Dermis microvascular lymphatic vessel endothelial cell (primary cell): ENCODE measurements at regions not wholly inside any gene's neighbourhood (a gene's known extent, or its start where the extent isn't known, plus 50 kb on each side); places are given as distances from the start of the nearest gene placed in this dataset.
"Not testable (repeated sequence)": the region's sequence is repeated elsewhere in the genome, so short reads cannot be mapped to it uniquely, and the experiment has no call there.

Source experiments
- DNase-seq, 2 donors: peaks; one replicate each; pipeline versions ENCODE4 v3.0.0 to v3.0.0-alpha.2; 2010; ENCODE audit warnings: low read depth in 2 of 2

DNA sequence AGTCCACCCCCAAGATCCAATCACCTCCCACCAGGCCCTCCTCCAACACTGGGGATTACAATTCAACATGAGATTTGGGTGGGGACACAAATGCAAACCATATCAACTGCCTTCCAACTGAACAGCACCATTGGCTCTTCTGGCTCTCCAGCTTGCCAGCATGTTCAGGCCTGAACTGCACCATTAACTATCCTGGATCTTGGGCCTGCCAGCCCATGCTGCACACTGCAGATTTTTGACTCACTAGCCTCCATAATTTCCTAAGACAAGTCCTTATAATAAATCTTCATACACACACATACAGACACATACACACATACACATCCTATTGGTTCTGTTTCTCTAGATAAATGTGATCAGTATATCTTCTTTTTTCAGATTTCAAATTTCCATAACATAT lies 737.1 kb upstream of the SPRY2 start:
- DNase-seq: no peak

DNA sequence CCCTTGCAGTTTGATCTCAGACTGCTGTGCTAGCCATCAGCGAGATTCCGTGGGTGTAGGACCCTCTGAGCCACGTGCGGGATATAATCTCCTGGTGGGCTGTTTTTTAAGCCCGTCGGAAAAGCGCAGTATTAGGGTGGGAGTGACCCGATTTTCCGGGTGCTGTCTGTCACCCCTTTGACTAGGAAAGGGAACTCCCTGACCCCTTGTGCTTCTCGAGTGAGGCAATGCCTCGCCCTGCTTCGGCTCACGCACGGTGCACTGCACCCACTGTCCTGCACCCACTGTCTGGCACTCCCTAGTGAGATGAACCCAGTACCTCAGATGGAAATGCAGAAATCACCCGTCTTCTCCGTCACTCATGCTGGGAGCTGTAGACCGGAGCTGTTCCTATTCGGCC lies 728.9 kb upstream of the SPRY2 start:
- not testable (repeated sequence) for DNase-seq

DNA sequence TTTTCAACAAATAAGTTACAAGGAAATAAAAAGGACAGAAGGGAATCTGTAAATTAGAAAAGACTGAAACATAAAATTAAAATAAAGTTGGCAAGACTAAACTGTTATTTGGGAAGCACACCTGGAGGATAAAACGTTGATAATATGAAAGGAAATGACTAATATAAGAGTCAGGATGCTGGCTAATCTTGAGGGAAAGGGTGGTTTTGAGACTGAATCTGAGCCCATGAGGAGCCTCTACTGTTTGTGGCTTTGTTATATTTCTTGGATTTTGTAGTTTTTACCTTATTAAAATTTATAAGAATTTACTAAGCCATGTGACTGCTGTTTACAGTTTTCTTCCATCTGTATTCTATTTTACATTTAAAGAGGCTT lies 718.0 kb upstream of the SPRY2 start:
- DNase-seq: peak in 1 of 2 donors; percentile 7

DNA sequence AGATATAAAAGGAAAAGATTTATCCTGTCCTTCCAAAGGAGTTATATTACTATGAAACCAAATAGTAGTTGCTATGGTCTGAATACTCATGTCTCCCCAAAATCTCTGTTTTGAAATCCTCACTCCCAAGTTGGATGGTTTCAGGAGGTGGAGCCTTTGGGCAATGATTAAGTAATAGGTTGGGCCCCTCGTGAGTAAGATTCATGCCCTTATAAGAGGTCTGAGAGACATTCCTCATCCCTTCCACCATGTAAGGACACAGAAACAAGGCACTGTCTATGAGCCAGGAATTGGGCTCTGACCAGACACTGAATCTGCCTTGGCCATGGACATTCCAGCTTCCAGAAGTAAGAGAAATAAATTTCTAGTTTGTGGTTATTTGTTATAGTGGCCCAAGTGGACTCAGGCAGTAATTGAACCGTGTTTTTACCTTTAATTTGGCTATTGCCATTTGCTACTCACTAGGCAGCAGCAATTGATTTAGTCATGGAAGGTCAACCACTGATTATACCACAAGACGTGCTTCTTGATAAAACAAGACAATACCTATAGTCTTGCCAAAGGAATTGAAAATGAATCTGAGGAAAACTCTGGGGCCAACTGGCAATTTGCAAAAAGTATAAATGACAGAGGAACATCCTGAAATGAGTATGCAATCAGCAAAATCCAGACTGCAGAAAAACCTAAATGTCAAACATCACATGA lies 717.4 kb upstream of the SPRY2 start:
- no peak for DNase-seq

DNA sequence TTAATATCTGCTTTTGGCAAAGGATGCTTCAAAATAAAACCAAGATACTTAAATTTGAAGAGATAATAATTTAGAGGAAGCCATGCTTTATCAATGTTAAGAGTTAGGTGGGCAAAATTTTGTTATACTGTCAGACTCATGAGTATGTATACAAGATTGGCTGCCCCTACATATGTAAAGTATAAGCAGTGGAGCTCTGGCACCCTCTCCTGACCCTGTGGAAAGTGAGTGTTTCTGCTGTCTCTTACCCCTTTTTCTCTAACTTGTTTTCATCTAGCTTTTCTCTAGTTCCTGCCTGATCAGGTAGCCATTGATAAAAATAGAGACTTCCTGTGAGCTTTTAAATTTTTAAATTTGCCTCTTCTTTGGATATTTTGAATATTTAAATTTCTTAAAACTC lies 710.9 kb upstream of the SPRY2 start:
- no peak for DNase-seq

DNA sequence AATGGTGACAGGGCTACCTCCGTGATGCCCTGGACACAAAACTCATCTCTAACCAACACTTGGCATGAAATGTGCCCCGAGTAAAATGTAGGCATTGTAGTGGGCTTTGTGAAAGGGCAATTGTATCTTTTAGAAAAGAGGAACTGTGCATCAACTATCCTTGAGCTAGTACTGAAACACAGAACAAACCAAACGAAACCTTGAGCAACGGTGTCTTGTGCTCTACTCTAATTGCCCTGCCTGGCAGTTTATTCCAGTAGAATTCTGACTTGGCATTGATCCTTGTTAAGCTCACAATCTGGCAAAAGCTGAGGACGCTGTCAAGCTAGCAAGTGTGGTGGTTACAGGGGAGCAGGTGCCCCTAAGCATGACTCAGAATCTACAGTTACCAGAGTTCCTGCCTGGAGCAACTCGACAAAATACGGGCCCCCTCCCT lies 707.1 kb upstream of the SPRY2 start:
- DNase-seq: no peak

DNA sequence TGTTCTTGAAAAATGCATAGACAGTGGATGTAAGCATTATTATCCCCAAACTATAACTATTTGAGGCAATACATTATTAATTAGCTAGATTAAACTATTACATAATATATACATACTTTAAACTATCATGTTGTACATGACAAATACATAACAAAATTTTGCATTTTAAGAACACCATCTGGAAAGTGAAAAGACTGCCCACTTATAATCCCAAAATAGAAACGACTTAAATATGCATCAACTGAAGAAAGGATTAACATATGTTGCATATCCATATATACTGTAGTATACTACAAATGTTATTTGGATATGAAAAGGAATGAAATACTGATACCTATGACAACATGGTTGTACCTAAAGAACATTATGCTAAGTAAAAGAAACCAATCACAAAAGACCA lies 700.8 kb upstream of the SPRY2 start:
- DNase-seq: no peak

DNA sequence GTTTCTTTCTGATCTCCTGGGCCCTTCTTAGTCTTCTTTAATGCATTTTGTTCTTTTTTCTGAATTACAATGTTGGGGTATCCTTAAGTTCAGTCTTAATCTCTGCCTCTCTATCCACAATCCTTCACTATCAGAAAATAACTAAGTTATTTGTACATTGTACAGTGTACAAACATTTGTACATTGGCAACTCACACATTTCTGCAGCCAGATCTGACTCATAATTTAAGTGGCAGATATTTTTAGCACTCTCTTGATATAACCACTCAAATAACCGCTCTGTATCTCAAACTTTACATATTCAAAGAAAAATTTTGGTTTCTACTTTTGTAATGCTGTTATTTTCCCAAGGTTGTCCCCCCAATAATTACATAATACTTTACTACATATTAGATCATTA lies 691.1 kb upstream of the SPRY2 start:
- DNase-seq: no peak

DNA sequence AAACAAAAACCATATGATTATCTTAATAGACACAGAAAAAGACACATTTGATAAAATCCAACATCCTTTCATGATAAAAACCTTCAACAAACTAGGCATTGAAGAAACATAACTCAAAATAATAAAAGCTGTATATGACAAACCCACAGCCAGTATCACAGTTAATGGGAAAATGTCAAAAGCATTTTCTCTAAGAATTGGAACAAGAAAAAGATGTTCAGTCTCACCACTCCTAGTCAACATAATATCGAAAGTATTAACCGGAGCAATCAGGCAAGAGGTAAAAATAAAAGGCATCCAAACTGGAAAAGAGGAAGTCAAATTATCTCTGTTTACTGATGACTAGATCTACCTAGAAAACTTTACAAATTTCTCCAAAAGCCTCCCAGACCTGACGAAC lies 684.2 kb upstream of the SPRY2 start:
- no peak for DNase-seq

DNA sequence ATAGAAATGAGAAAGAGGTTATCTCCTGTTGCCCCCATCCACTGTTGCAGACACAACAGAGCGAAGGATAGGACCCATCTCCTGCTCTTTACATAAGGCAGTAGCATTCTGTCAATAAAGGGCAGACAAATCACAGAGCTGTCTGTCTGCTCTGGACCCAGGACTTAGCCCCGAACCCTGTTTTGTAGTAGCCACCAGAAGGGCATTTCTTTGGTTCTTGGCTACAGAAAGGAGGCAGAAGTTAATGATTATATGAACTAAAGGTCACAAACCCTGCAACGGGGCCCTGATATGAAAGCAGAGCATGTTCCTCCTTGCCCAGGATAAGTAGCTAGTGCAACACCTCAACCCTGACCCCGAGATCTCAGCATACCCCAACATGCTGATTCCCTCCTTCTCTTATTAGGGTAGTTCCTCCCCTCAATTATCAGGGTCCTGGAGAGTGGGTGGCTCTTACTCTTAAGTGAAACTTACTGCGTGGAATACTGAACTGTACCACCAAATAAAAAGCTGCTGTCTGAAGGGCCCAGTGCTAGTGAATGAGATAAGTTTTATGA lies 680.4 kb upstream of the SPRY2 start:
- DNase-seq: no peak

DNA sequence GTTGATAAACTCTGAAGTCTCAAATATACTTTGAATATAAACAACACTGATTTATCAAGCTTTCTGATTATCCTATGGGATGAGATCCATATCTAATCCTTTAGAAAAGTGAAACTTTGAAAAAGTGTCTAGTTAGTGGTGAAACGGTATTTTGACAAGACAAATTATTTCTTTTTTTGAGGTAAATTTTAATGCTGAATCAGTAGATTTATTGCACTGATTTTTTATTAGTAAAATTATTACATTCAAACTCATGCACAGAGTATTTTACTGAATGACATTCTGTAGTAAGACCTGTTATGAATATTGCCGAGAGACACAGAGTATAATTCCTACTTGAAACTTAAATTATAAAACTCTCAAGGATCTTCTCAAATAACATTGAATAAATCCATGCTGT lies 679.1 kb upstream of the SPRY2 start:
- DNase-seq: no peak

DNA sequence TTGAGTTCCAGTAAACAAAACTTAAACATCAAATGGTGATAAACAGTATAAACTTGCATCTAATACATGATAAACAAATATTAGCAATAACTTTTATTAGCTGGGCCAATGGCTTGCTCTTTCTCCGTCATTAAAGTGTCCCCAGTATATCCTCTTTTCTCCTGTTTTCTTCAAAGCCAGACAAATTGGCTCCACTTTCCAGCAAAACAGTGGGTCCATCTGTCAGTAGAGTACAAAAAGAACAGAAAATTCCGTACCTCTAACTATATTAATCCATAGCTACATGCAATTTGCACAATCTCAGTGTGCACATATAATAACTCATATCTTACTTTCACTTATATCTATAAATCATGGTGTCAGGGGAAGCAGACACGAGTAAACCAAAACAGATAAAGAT lies 678.0 kb upstream of the SPRY2 start:
- DNase-seq: no peak

DNA sequence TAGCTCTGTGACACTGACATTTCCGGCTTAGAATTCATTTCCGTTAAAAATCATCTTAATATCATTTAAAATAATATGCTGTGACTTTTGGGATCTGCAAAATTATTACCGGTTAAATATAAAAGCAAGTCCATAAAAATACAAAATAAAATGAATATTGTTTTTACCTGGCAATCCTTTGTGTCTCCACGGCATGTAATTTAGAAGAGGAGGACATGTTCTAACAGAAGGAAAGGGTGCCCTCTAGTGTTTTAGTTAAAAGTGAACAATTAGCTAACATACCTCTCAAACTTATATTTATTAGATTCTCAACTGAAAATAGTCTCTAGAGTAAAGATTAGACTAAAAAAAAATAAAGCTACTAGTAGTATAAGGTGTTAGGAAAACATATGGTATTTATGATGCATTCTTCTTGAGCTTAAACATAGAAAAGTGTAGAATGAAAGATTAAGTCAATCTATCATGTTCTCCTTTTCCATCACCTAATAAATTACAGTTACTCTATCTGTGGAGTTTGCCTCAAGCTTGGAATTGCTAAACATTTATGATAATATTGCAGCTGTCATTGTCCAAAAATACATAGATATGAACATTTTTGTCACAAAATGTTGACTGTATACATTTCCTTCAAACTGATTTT lies 676.7 kb upstream of the SPRY2 start:
- DNase-seq: peak; percentile 35 to 58

DNA sequence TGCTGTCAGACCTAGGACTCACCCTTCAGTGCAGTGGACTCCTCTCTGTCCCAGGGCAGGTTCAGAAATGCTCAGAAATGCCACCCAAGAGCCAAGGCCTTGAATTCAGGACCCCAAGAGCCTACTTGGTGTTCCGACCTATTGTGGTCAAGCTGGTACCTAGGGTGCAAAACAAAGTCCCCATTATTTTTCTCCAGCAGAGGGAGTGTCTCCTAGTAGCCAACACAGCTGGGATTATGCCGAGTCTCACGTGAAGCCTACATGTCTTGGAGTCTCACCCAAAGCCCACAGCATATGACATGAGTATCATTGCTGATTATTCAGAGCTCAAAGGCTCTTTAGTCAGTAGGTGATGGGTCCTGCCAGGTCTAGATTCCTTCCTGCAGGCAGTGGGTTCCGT lies 671.1 kb upstream of the SPRY2 start:
- no peak for DNase-seq

DNA sequence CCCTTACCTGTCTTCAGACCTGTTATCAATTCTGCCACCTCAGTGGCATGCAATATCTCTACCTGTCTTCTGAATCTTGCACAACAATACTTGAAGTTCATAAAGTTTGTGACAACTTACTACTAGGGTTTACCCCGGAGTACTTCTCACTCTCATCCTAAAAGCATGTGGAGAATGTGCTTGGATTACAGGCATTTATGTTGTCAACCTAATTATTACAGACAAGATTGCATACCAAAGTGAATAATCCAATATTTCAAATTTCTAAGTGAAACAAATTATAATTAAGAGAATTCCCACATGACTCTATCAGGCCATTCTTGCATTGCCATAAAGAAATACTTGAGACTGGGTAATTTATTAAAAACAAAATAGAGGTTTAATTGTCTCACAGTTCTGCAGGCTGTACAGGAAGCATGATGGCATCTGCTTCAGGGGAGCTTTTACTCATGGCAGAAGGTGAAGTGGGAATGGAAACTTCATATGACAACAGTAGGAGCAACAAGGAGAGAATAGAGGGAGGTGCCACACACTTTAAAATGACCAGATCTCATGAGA lies 661.0 kb upstream of the SPRY2 start:
- no peak for DNase-seq

DNA sequence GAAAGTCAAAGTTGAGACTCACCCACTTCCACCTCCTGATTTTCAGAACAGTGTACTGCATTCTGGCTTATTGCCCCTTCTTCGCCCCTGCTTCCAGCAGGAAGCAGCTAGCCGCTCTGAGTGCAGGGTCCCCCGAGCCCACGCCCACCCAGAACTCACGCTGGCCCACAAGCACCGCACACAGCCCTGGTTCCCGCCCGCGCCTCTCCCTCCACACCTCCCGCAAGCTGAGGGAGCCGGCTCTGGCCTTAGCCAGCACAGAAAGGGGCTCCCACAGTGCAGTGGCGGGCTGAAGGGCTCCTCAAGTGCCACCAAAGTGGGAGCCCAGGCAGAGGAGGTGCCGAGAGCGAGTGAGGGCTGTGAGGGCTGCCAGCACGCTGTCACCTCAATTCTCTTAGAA lies 657.7 kb upstream of the SPRY2 start:
- not testable (repeated sequence) for DNase-seq

DNA sequence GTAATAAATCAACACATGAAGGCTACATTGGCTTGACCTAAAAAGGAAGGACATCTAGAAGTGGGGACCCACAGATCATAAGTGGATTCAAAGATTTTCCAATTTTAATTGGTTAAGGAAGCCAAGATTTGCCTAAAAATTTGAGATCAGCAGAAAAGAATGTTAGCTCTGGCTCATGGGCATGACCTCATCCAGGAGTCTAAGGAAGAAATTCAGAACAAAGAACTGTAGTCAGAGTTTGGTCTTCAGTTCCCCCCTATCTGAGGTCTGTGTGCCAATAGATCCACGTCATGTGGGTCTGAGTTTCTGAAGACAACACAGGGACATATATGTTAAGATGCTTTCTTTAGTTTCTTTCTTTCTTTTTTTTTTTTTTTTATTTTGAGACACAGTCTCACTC lies 648.8 kb upstream of the SPRY2 start:
- no peak for DNase-seq

DNA sequence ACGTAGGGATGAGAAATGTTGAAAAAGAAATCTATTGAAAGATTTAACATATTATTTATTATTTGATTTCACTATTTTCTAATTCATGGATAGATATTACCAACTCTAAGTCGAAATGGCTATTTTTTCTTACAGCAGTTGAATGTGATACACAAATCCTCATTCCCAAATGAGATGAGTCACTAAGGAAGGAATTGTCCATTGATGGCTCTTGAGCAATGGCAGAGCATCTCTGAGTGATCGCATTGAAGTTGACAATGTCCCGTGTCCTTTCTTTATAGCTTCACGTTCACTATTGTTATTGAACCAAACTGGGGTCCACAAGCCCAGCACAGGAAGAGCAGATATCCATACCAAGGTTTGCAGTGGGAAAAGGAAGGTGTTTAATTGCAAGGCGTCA lies 648.3 kb upstream of the SPRY2 start:
- DNase-seq: no peak

DNA sequence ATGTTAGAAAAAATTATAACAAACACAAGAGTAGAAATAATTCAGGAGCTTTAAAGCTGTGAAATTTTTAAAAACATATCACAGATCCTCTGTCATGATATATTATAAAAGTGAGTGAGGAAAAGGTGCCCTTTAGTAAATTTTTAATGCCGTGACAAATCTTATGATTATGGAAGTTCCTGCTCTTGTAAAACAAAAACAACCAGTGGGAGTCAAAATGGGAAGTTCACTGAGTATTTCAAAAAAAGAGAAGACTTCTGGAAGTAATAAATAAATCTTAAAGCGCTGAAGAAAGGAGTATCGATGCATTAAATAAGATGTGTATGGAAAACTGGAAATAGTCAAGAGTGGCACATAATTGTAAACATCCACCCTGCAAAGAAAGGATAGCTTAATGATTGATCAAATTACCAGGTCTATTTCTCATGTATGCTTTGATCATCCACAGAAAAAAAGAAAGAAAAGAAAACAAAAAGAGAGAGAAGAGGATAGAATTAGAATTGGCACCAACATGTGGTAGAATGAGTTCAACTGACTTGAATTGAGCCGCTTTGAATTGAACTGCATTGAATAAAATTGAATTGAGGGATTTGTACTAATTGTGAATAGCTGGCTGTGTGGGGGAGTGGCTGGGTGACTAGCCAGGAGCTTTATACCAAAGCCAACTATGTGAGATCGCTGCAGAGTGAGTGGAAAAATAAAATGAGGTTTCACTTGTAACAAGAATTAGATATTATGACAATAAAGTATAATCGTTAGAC lies 647.6 kb upstream of the SPRY2 start:
- no peak for DNase-seq

DNA sequence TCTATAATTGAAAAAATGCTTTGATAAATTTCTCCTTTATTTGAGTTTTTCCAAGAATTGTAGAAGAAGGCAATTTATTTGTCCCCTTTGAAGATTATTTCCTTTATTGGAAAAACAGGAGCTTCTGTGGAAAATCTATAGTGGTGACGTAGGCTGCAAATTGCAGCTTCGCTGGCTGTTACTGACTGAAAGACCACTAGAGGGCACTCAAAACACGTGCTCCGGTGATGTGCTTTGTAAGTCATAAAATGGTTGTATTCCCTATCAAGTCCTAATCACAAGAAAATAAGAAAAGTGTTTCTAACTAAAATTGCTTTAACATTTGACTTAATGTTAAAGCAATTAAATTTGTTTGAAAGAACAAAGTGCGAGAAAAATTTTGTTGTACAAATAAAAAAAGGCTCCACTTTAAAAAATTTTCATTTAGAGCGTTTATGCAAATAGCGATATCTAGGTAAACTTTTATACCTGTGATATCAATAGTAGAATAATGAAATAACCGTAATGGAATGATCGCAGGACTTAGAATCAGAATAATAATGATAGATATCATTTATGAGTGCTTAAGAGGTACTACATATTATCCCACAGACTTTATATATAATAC lies 638.2 kb upstream of the SPRY2 start:
- peak; percentile 68 to 81 for DNase-seq

DNA sequence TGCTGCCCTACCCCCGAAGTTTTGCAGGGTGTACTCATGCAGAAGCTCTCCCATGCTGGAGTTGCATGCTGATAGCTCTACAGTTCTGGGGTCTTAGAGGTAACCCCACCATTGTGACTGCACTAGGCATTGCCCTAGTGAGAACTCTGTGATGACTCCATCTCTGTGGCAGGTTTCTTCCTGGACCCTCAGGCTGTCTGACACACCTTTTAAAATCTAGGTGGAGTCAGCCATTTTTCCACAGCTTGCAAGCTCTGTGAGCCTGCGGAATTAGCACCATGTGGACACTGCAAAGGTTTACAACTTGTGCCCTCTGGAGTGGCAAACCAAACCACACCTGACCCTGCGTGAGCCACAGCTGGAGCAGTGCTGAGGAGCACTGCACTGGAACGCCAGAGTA lies 636.2 kb upstream of the SPRY2 start:
- no peak for DNase-seq

DNA sequence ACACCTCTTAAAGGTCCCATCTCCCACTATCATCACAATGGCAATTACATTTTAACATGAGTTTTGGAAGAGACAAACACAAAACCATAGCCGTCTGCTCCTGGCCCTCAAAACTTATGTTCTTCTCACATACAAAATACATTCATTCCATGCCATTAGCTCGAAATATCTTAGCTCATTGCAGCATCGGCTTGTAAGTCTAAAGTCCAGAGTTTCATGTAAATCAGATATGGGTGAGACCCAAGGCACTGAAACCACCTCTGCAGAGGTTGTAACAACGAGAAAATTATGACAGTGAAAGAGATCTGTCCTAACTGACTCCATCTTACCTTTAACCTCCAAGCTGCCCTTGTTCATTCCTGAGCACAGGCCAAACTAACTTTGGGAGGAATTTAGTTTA lies 635.0 kb upstream of the SPRY2 start:
- DNase-seq: no peak
